Stimulated activated naive CD8-positive, alpha-beta T cell treated with anti-CD3 and anti-CD28 coated beads, Interleukin-15, Interleukin-2, amounts not matched to agents 100 ng/mL and 50 ng/mL, for 24 hours (primary cell): ENCODE measurements at regions not wholly inside any gene's neighbourhood (a gene's known extent, or its start where the extent isn't known, plus 50 kb on each side); places are given as distances from the start of the nearest gene placed in this dataset.

Experiments used
- H3K27ac Mint-ChIP-seq: one replicate; pipeline ENCODE4 v1.8.0; 2021; ENCODE audit warnings: mild to moderate bottlenecking, mixed read lengths
- H3K27me3 Mint-ChIP-seq: one replicate; pipeline ENCODE4 v1.8.0; 2021; ENCODE audit warnings: mixed read lengths
- H3K36me3 Mint-ChIP-seq: one replicate; pipeline ENCODE4 v1.8.0; 2021; ENCODE audit warnings: low read depth, mixed read lengths
- H3K4me1 Mint-ChIP-seq: one replicate; pipeline ENCODE4 v1.8.0; 2021; ENCODE audit warnings: low read depth, mixed read lengths
- H3K4me3 Mint-ChIP-seq: one replicate; pipeline ENCODE4 v1.8.0; 2021; ENCODE audit warnings: mild to moderate bottlenecking, mixed read lengths
- H3K9me3 Mint-ChIP-seq: one replicate; pipeline ENCODE4 v1.8.0; 2021; ENCODE audit warnings: mixed read lengths

GRCh38 chr18:76080430-76080829 lies 414.6 kb downstream of the ZNF516 start:
- Mint-ChIP-seq H3K4me1 (no peaks in the 10 kb centered on the region), H3K36me3 (no peaks in the 10 kb centered on the region), H3K4me3 (no peak overlapping the region), H3K27me3 (no peaks in the 10 kb centered on the region), H3K27ac (no peak overlapping the region), H3K9me3 (no peaks in the 10 kb centered on the region)

GRCh38 chr18:76075777-76076176 lies 419.3 kb downstream of the ZNF516 start:
- H3K9me3 Mint-ChIP-seq = no peaks in the 10 kb centered on the region
- H3K36me3 Mint-ChIP-seq = no peaks in the 10 kb centered on the region
- H3K27ac Mint-ChIP-seq = no peak overlapping the region
- no peak overlapping the region for H3K4me3 Mint-ChIP-seq
- H3K4me1 Mint-ChIP-seq = no peaks in the 10 kb centered on the region
- peaks cover under 1% of the 10 kb centered on the region for H3K27me3 Mint-ChIP-seq

- no peak overlapping the region for H3K27ac Mint-ChIP-seq
- H3K36me3 Mint-ChIP-seq = no peaks in the 10 kb centered on the region
- no peaks in the 10 kb centered on the region for H3K9me3 Mint-ChIP-seq
- H3K4me1 Mint-ChIP-seq = no peaks in the 10 kb centered on the region
- peaks cover under 1% of the 10 kb centered on the region for H3K27me3 Mint-ChIP-seq
- no peak overlapping the region for H3K4me3 Mint-ChIP-seq
These were observed 430.0 kb downstream of the ZNF516 start for GRCh38 chr18:76064998-76065397.

- Mint-ChIP-seq H3K4me1 (no peaks in the 10 kb centered on the region), H3K36me3 (no peaks in the 10 kb centered on the region), H3K4me3 (no peak overlapping the region), H3K9me3 (no peaks in the 10 kb centered on the region), H3K27ac (no peak overlapping the region), H3K27me3 (no peaks in the 10 kb centered on the region)
These were observed 436.9 kb downstream of the ZNF516 start for GRCh38 chr18:76058146-76058545.

- no peaks in the 10 kb centered on the region for H3K4me1 Mint-ChIP-seq
- no peaks in the 10 kb centered on the region for H3K36me3 Mint-ChIP-seq
- H3K9me3 Mint-ChIP-seq = no peaks in the 10 kb centered on the region
- H3K27ac Mint-ChIP-seq = no peak overlapping the region
- no peaks in the 10 kb centered on the region for H3K27me3 Mint-ChIP-seq
- H3K4me3 Mint-ChIP-seq = no peak overlapping the region
These were observed 437.7 kb downstream of the ZNF516 start for GRCh38 chr18:76057386-76057785.

- Mint-ChIP-seq H3K36me3 (no peaks in the 10 kb centered on the region), H3K27me3 (no peaks in the 10 kb centered on the region), H3K27ac (no peak overlapping the region)
These were observed 438.5 kb downstream of the ZNF516 start for GRCh38 chr18:76056471-76057110.

GRCh38 chr18:76055578-76055977 lies 439.5 kb downstream of the ZNF516 start:
- Mint-ChIP-seq H3K4me1 (no peaks in the 10 kb centered on the region), H3K27me3 (no peaks in the 10 kb centered on the region), H3K36me3 (no peaks in the 10 kb centered on the region), H3K4me3 (no peak overlapping the region), H3K27ac (no peak overlapping the region), H3K9me3 (no peaks in the 10 kb centered on the region)

More at GRCh38 chr18:76056471-76057110, 438.5 kb downstream of the ZNF516 start:
- Mint-ChIP-seq H3K4me3 (no peak overlapping the region), H3K9me3 (no peaks in the 10 kb centered on the region), H3K4me1 (no peaks in the 10 kb centered on the region)

GRCh38 chr18:76055025-76055424 lies 440.0 kb downstream of the ZNF516 start:
- H3K27me3 Mint-ChIP-seq = no peaks in the 10 kb centered on the region
- no peak overlapping the region for H3K27ac Mint-ChIP-seq
- no peaks in the 10 kb centered on the region for H3K4me1 Mint-ChIP-seq
- H3K4me3 Mint-ChIP-seq = no peak overlapping the region
- H3K36me3 Mint-ChIP-seq = no peaks in the 10 kb centered on the region
- no peaks in the 10 kb centered on the region for H3K9me3 Mint-ChIP-seq

GRCh38 chr18:76054156-76054555 lies 440.9 kb downstream of the ZNF516 start:
- Mint-ChIP-seq H3K27ac (no peak overlapping the region), H3K4me3 (no peak overlapping the region), H3K9me3 (no peaks in the 10 kb centered on the region), H3K36me3 (no peaks in the 10 kb centered on the region), H3K4me1 (no peaks in the 10 kb centered on the region), H3K27me3 (no peaks in the 10 kb centered on the region)

- Mint-ChIP-seq H3K4me1 (no peaks in the 10 kb centered on the region), H3K9me3 (no peaks in the 10 kb centered on the region), H3K27me3 (no peaks in the 10 kb centered on the region), H3K27ac (no peak overlapping the region), H3K36me3 (no peaks in the 10 kb centered on the region), H3K4me3 (no peak overlapping the region)
These were observed 441.5 kb downstream of the ZNF516 start for GRCh38 chr18:76053551-76053950.

GRCh38 chr18:76052227-76052595 lies 442.8 kb downstream of the ZNF516 start:
- no peaks in the 10 kb centered on the region for H3K36me3 Mint-ChIP-seq
- H3K4me3 Mint-ChIP-seq = no peak overlapping the region
- H3K9me3 Mint-ChIP-seq = no peaks in the 10 kb centered on the region
- no peak overlapping the region for H3K27ac Mint-ChIP-seq
- no peaks in the 10 kb centered on the region for H3K4me1 Mint-ChIP-seq
- no peaks in the 10 kb centered on the region for H3K27me3 Mint-ChIP-seq

- H3K4me3 Mint-ChIP-seq = no peak overlapping the region
- H3K4me1 Mint-ChIP-seq = no peaks in the 10 kb centered on the region
- H3K27me3 Mint-ChIP-seq = no peaks in the 10 kb centered on the region
- H3K36me3 Mint-ChIP-seq = no peaks in the 10 kb centered on the region
- no peak overlapping the region for H3K27ac Mint-ChIP-seq
- H3K9me3 Mint-ChIP-seq = no peaks in the 10 kb centered on the region
These were observed 443.4 kb downstream of the ZNF516 start for GRCh38 chr18:76051396-76052226.

- Mint-ChIP-seq H3K4me3 (no peak overlapping the region), H3K27ac (no peak overlapping the region), H3K27me3 (no peaks in the 10 kb centered on the region), H3K36me3 (no peaks in the 10 kb centered on the region), H3K4me1 (no peaks in the 10 kb centered on the region), H3K9me3 (no peaks in the 10 kb centered on the region)
These were observed 448.8 kb downstream of the ZNF516 start for GRCh38 chr18:76046221-76046620.

GRCh38 chr18:76042511-76042910 lies 452.5 kb downstream of the ZNF516 start:
- H3K9me3 Mint-ChIP-seq = no peaks in the 10 kb centered on the region
- H3K27ac Mint-ChIP-seq = no peak overlapping the region
- peaks cover 4% of the 10 kb centered on the region for H3K27me3 Mint-ChIP-seq
- H3K4me1 Mint-ChIP-seq = no peaks in the 10 kb centered on the region
- H3K36me3 Mint-ChIP-seq = no peaks in the 10 kb centered on the region
- no peak overlapping the region for H3K4me3 Mint-ChIP-seq

GRCh38 chr18:76018210-76018609 lies 476.8 kb downstream of the ZNF516 start:
- Mint-ChIP-seq H3K27me3 (no peaks in the 10 kb centered on the region), H3K36me3 (no peaks in the 10 kb centered on the region), H3K4me1 (no peaks in the 10 kb centered on the region), H3K9me3 (peaks cover 7% of the 10 kb centered on the region), H3K4me3 (no peak overlapping the region), H3K27ac (no peak overlapping the region)

GRCh38 chr18:76013057-76013456 lies 482.0 kb downstream of the ZNF516 start:
- no peak overlapping the region for H3K27ac Mint-ChIP-seq
- H3K4me3 Mint-ChIP-seq = no peak overlapping the region
- H3K9me3 Mint-ChIP-seq = peaks cover 4% of the 10 kb centered on the region
- H3K27me3 Mint-ChIP-seq = no peaks in the 10 kb centered on the region
- H3K36me3 Mint-ChIP-seq = no peaks in the 10 kb centered on the region
- no peaks in the 10 kb centered on the region for H3K4me1 Mint-ChIP-seq
